HG03354 (cell line): ENCODE measurements at regions not wholly inside any gene's neighbourhood (a gene's known extent, or its start where the extent isn't known, plus 50 kb on each side); places are given as distances from the start of the nearest gene placed in this dataset.

Experiments used
- ATAC-seq: cut with Tn5 transposase; IDR thresholded peaks from one replicate; pipeline ENCODE4 v1.9.1; 2021; ENCODE audit warnings: mild to moderate bottlenecking; ENCODE audit not compliant: unreplicated experiment, poor library complexity, severe bottlenecking

DNA sequence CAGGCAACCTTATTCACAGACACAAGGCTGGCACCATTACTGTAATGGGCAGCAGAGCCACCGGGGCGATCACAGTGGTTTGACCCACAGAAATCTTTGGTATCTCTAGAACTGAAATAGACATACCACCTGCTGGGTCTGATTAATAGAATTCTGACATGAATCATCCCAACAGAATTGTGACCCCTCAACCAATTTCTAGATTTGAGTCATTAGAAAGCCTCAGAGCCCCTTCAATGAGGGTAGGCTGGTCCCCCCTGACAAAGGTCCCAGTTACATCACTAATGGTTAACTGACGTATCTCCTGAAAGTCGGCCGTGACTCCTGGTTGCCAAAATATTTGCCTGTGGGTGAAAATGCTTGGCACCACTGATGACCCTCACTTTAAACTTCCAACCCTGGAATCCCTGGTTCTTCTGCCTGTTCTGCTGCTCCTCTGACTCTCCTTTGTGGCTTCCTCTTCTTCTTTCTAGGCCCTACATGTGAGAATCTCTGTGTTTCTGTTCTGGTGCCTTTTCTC is 124.9 kb upstream of the ARID1B start:
- ATAC-seq, result no peak

DNA sequence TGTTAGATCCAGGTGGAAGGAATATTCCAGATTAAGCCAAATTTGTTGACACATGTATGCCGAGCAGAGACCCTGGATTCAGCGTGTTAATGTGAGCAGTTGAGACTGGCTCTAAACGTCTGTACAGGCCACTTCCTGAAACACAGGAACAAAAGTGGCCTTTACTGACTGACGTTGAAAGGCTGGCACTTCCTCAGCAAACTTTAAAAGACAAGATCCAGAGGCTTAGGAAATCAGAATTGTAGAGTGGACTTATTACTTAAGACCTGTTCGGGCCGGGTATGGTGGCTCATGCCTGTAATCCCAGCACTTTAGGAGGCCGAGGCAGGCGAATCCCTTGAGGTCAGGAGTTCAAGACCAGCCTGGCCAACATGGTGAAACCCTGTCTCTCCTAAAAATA is 125.7 kb upstream of the ARID1B start:
- ATAC-seq, result no peak

DNA sequence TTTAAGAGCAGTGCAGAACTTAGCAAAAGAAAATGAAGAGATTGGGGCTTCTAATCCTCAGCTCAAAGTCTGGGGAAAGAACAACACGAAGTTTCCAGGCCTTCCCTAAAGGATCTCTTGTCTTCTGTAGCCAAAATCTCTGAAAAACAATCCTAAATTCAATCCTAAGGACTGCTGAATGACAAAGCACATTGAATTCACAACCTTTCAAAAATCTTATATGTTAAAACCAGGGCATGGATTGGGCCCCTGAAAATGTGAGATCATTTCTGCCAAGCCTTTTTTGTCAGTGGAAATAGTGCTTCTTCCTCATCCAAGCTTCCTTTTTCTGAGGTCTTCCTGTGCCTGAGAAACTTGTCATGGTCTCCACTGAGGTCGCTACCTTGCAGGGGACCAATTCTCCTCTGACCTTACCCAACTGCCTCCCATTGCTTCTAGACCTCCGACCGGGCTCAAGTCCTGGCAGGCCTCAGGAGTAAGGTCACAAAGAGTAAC is 126.2 kb upstream of the ARID1B start:
- no peak for ATAC-seq

DNA sequence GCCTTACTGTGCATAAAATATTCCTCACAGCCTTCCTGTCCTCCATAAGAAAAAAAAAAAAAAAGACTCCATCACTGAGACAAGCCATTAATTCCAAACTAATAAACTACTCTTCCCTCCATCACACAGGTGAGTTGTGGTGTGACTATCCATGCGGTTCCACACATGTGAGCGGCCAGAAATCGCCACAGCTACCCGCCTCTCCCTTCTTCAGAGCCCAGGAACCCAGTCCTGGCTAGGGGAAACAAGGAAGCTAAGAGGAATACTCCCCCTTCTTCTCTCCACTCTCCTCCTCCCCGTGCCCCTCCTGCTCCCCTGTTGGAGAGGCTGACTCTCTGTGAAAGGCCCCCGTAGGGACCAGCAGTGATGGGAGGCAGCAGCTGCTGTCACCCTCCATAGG is 128.6 kb upstream of the ARID1B start:
- no peak for ATAC-seq

- ATAC-seq, result no peak
These were observed 129.2 kb upstream of the ARID1B start for GRCh38 chr6:156647991-156648390.

- no peak for ATAC-seq
These were observed 129.9 kb upstream of the ARID1B start for GRCh38 chr6:156647140-156647784.

DNA sequence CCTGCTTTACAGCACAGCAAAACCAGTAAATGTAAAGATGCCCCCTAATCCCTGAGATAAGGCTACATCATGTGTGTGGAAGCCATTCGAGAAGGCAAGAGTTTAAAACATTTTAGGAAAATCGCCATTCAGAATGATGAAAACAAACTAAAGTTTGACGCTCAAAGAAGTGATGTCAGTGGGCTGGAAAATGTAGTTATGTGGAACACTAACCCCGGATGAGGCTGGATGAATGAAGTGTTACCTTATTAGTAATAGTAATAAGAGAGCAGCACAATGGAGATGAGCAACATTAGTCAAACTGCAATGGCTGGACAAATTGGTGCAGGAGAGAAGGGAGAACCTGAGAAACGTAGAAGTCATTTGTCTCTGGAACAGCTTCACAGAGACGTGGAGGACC is 130.7 kb upstream of the ARID1B start:
- ATAC-seq, result no peak

DNA sequence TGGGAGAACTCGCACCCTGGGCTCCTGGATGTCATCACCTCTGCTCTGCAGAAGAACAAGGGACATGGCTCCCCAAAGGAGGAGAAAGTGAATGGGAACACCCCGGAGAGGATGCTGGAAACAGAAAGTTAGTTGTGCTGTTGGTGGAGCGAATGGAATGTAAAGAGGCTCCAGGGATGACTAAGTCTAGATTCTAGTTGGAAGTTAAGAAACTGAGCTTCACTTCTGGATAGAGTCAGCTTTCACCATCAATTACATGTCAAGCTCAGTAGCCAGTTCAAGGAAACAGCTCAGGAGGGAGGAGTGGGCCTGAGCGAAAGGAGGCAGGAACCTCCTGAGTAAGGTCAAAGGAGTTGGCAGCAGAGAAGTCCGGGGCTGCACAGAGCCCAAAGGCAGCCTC is 132.1 kb upstream of the ARID1B start:
- ATAC-seq, result no peak

DNA sequence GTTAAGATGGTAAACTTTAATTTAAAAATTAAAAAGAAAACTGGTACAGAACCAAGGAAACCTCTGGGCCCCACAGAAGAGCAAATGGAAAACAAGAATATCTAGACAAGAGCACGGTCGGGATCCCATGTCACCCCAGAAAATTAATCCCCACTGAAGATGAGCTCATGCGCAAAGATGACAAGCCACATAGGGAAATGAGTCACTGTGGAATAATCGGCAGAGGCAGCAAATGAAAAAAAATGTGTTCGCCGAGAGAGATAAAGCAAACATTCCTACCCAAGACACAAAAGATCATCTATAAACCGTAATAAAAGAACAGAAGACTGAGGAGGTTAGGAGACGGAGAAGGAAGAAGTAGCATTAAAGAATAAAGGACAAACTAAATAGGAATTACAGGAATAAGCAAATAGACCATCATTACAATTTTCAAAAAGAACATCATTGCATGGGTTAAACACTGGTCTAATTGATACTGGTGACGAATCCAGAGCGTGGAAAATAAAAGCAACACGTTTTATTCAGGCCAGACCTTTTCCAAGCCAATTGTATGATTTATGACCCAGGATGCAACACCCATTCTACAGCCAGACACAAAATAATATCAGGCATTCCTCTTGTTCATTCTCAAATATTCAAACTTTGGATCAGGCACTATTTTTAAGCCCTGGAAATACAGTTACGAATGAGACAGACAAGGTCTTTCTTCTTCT is 138.0 kb upstream of the ARID1B start:
- no peak for ATAC-seq

DNA sequence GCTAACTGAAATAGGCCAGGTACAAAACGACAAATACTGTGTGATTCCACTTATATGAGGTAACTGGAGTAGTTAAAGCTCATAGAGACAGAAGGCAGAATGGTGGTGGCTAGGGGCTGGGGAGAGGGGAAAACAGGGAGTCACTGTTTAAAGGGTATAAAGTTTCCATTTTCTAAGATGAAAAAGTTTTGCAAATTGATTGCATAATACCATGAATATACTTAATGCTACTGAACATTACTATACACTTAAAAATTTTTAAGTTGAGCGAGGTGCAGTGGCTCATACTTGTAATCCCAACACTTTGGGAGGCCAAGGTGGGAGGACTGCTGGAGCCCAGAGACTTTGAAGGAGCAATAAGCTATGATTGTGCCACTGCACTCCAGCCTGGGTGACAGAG is 138.6 kb upstream of the ARID1B start:
- no peak for ATAC-seq

GRCh38 chr6:156634951-156635371 is 142.2 kb upstream of the ARID1B start:
- no peak for ATAC-seq

- no peak for ATAC-seq
These were observed 143.1 kb upstream of the ARID1B start for GRCh38 chr6:156634048-156634447.

DNA sequence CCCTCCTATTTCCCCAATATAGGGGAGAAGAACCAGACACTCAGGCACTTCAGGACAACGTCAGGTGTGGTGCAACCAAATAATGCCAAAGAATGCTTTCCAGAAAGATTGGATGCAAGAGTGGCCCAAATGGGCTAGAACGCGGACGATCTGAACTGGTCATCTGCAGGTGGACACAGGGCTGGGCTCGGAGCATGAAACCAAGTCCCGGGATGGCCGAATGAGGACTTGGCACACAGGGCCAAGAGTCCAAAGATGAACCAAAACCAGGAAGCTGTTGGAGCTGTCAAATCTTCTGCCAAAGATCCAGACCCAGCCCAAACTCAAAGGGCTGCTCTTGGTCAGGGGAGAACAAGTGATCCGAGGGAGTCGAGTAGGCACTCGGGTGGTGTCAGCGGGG is 143.9 kb upstream of the ARID1B start:
- no peak for ATAC-seq

- no peak for ATAC-seq
These were observed 146.4 kb upstream of the ARID1B start for GRCh38 chr6:156630613-156631302.

GRCh38 chr6:156628805-156629204 is 148.4 kb upstream of the ARID1B start:
- ATAC-seq, result no peak

DNA sequence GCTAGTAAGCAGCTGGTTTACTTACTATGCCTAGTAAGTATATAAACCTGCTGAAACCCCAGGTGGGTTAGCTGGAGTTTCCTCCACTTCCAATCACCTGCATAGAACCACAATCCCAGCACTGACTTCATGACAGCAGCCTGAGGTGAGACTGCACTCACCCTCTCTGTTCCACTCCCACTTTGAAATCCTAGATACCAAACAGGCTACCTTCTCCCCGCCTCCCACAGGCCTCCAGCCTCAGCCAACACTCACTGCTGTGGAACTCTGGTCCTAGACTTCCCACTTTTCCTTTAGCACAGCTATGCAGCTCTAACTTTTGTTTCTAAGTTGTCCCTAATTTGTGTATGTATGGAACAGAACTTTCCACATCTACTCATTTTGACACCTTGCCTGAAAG is 149.7 kb upstream of the ARID1B start:
- ATAC-seq, result no peak

- ATAC-seq, result no peak
These were observed 155.0 kb upstream of the ARID1B start for GRCh38 chr6:156622185-156622584.

DNA sequence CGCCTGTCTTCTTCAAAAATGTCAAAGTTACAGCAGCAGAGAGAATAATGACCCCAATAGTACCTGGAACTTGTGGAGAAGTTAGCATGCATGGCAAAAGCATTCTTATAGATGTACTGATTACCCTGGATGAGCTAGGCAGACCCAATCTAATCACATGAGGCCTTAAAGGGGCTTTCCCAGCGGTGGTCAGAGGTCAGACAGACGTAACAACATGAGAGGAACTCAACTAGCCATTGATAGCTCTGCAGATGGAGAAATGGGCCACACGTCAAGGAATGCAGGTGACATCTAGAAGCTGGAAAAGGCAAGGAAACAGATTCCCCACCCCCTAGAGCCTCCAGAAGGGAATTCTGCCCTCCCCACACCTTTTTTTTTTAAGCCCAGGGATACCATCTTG is 156.8 kb upstream of the ARID1B start:
- ATAC-seq, result no peak

- no peak for ATAC-seq
These were observed 158.5 kb upstream of the ARID1B start for GRCh38 chr6:156618600-156619205.

GRCh38 chr6:156617941-156618340 is 159.2 kb upstream of the ARID1B start:
- no peak for ATAC-seq
